Keratinocyte (primary cell): ENCODE measurements at regions not wholly inside any gene's neighbourhood (a gene's known extent, or its start where the extent isn't known, plus 50 kb on each side); places are given as distances from the start of the nearest gene placed in this dataset.

Source experiments
- DNase-seq: peaks from one replicate; pipeline ENCODE4 v3.0.0-alpha.2; 2011; ENCODE audit warnings: low read depth, missing footprints, low spot score
- FAIRE-seq: peaks from 2 replicates; lab custom pipeline; 2011; peaks lifted over from hg19 to GRCh38; lab: Jason Lieb, UNC
- H2AFZ ChIP-seq: 2 replicates; pipeline ENCODE4 v1.6.0; 2012; ENCODE audit warnings: low read length, control low read depth, inconsistent platforms; ENCODE audit not compliant: control insufficient read depth
- H3K27ac ChIP-seq: 2 replicates; pipeline ENCODE4 v1.5.1; 2011; ENCODE audit warnings: low read length; ENCODE audit not compliant: control insufficient read depth, insufficient read depth
- H3K27me3 ChIP-seq: 3 replicates; pipeline ENCODE4 v1.6.0; 2011; ENCODE audit warnings: low read length; ENCODE audit not compliant: control insufficient read depth, insufficient read depth; ENCODE audit errors: extremely low read depth
- H3K36me3 ChIP-seq, 2 experiments: 2 replicates in 1 of 2; 3 replicates in 1 of 2; pipeline ENCODE4 v1.5.1; 2011; ENCODE audit warnings: low read length in 2 of 2, mild to moderate bottlenecking in 1 of 2; ENCODE audit not compliant: control insufficient read depth in 2 of 2, insufficient read depth in 2 of 2; ENCODE audit errors: extremely low read depth in 1 of 2
- H3K4me1 ChIP-seq: 3 replicates; pipeline ENCODE4 v1.5.1; 2011; ENCODE audit warnings: low read length; ENCODE audit not compliant: control insufficient read depth, insufficient read depth; ENCODE audit errors: extremely low read depth
- H3K4me2 ChIP-seq: 3 replicates; pipeline ENCODE4 v1.6.0; 2011; ENCODE audit warnings: low read depth, low read length; ENCODE audit not compliant: control insufficient read depth, insufficient read depth; ENCODE audit errors: extremely low read depth
- H3K4me3 ChIP-seq, 3 experiments: fragments of 200-600 bp in 1 of 3; sonication (generic) in 1 of 3; 2 replicates in 2 of 3; 3 replicates in 1 of 3; pipeline ENCODE4 v1.5.1; 2011 to 2016; ENCODE audit warnings: low read length in 3 of 3, mild to moderate bottlenecking in 3 of 3, control low read depth in 2 of 3, inconsistent platforms in 1 of 3, low read depth in 1 of 3, mixed read lengths in 1 of 3, mixed run types in 1 of 3, moderate library complexity in 1 of 3; ENCODE audit not compliant: control insufficient read depth in 2 of 3, insufficient read depth in 2 of 3; ENCODE audit errors: extremely low read depth in 1 of 3
- H3K79me2 ChIP-seq: 2 replicates; pipeline ENCODE4 v1.6.0; 2012; ENCODE audit warnings: low read length; ENCODE audit not compliant: control insufficient read depth, insufficient read depth
- H3K9ac ChIP-seq: 3 replicates; pipeline ENCODE4 v1.6.0; 2011; ENCODE audit warnings: low read length; ENCODE audit not compliant: control insufficient read depth, insufficient read depth; ENCODE audit errors: extremely low read depth
- H3K9me1 ChIP-seq: 3 replicates; pipeline ENCODE4 v1.6.0; 2011; ENCODE audit warnings: low read length; ENCODE audit not compliant: control insufficient read depth, insufficient read depth; ENCODE audit errors: extremely low read depth
- H3K9me3 ChIP-seq: 2 replicates; pipeline ENCODE4 v1.5.1; 2012; ENCODE audit warnings: low read depth, low read length; ENCODE audit not compliant: control insufficient read depth
- H4K20me1 ChIP-seq: 3 replicates; pipeline ENCODE4 v1.6.0; 2011; ENCODE audit warnings: low read length; ENCODE audit not compliant: control insufficient read depth, insufficient read depth; ENCODE audit errors: extremely low read depth
- CTCF ChIP-seq, 3 experiments: IDR thresholded peaks in 1 of 3; conservative IDR thresholded peaks in 1 of 3; optimal IDR thresholded peaks in 1 of 3; 2 replicates in 2 of 3; 3 replicates in 1 of 3; pipeline versions ENCODE3 to v1.5.1; 2011; ENCODE audit warnings: low read length in 3 of 3, mild to moderate bottlenecking in 3 of 3, moderate library complexity in 2 of 3, control low read depth in 1 of 3, inconsistent platforms in 1 of 3; ENCODE audit not compliant: insufficient read depth in 2 of 3; ENCODE audit errors: extremely low read depth in 1 of 3
- EZH2 ChIP-seq: IDR thresholded peaks from one replicate; pipeline ENCODE4 v1.6.1; 2012; ENCODE audit warnings: inconsistent platforms, mild to moderate bottlenecking, low read length, moderate library complexity
- dilution Hi-C: fragments of 300-500 bp; cut with MboI; formaldehyde crosslinking; loops from one replicate; pipeline ENCODE4 v1.7.0; 2020; ENCODE audit warnings: low sequenced_read_pairs; ENCODE audit not compliant: extremely low pct_ligation_motif_present

- no peak for DNase-seq
- H3K9me1 ChIP-seq = no peaks in the 10 kb centered on the region
- no peaks in the 10 kb centered on the region for H3K9me3 ChIP-seq
- TF ChIP-seq CTCF (optimal IDR thresholded peaks at IDR 0.05 in 1 of 3, IDR thresholded peaks at IDR 0.05 in 1 of 3, conservative IDR thresholded peaks at IDR 0.05 in 1 of 3; ENCODE audit: extremely low read depth in 1 of 3, insufficient read depth in 2 of 3, low read length in 3 of 3) (no peak), EZH2 (no peak)
- no peaks in the 10 kb centered on the region for H3K79me2 ChIP-seq
- no peaks in the 10 kb centered on the region for H3K36me3 ChIP-seq
- FAIRE-seq = no peak
- no peak overlapping the region for H3K9ac ChIP-seq
- no peaks in the 10 kb centered on the region for H3K4me1 ChIP-seq
- H3K4me3 ChIP-seq = no peak overlapping the region
- no peak overlapping the region for H2AFZ ChIP-seq
- dilution Hi-C loops = no loop called here
- no peak overlapping the region for H3K4me2 ChIP-seq
- no peak overlapping the region for H3K27ac ChIP-seq
- no peaks in the 10 kb centered on the region for H4K20me1 ChIP-seq
- H3K27me3 ChIP-seq = peaks cover 9% of the 10 kb centered on the region
Measured at GRCh38 chr17:74001145-74001544, 202.3 kb upstream of the RPL38 start.

GRCh38 chr17:74002241-74002640 lies 201.2 kb upstream of the RPL38 start:
- Histone ChIP-seq H3K9me1 (no peaks in the 10 kb centered on the region), H3K4me1 (no peaks in the 10 kb centered on the region), H3K79me2 (no peaks in the 10 kb centered on the region), H3K36me3 (no peaks in the 10 kb centered on the region), H2AFZ (no peak overlapping the region), H3K27me3 (peaks cover 11% of the 10 kb centered on the region), H3K9me3 (no peaks in the 10 kb centered on the region), H3K4me3 (no peak overlapping the region), H4K20me1 (no peaks in the 10 kb centered on the region), H3K27ac (no peak overlapping the region), H3K4me2 (no peak overlapping the region), H3K9ac (no peak overlapping the region)
- DNase-seq = no peak
- dilution Hi-C loops = no loop called here
- no peak for FAIRE-seq
- no peak for TF ChIP-seq EZH2
- TF ChIP-seq CTCF (optimal IDR thresholded peaks at IDR 0.05 in 1 of 3, IDR thresholded peaks at IDR 0.05 in 1 of 3, conservative IDR thresholded peaks at IDR 0.05 in 1 of 3; ENCODE audit: extremely low read depth in 1 of 3, insufficient read depth in 2 of 3, low read length in 3 of 3) = no peak
